ENCODE measurements at regions not wholly inside any gene's neighbourhood (a gene's known extent, or its start where the extent isn't known, plus 50 kb on each side); places are given as distances from the start of the nearest gene placed in this dataset.
"Not testable (repeated sequence)": the region's sequence is repeated elsewhere in the genome, so short reads cannot be mapped to it uniquely, and the experiment has no call there.

GRCh38 chrX:140214518-140214917 lies 249.2 kb upstream of the CXorf66 start:
- H3K4me3 ChIP-seq (replicated peaks in 1 of 3; ENCODE audit: insufficient read depth in 1 of 3, low read depth in 1 of 3, low read length in 3 of 3); DNase-seq (ENCODE audit: low read depth, low spot score); H3K9ac ChIP-seq (replicated peaks; ENCODE audit: extremely low read depth, insufficient read depth, low read length); POLR2A ChIA-PET; intact Hi-C loops (cut with micrococcal nuclease); H4K20me1 ChIP-seq (replicated peaks; ENCODE audit: control insufficient read depth, extremely low read depth, insufficient read depth, low read length); H3K9me3 ChIP-seq (replicated peaks; ENCODE audit: control insufficient read depth, insufficient read depth, low read length); H3K4me1 ChIP-seq (ENCODE audit: control insufficient read depth, extremely low read depth, insufficient read depth, low read length); H3K9me1 ChIP-seq (replicated peaks; ENCODE audit: control insufficient read depth, extremely low read depth, insufficient read depth, low read length); H3K27me3 ChIP-seq (ENCODE audit: control insufficient read depth in 2 of 2, insufficient read depth in 2 of 2, low read length in 2 of 2); H2AFZ ChIP-seq (ENCODE audit: low read depth, low read length); dilution Hi-C loops (cut with MboI; ENCODE audit: extremely low pct_ligation_motif_present, low sequenced_read_pairs); H3K36me3 ChIP-seq (ENCODE audit: control insufficient read depth in 2 of 2, extremely low read depth in 1 of 2, insufficient read depth in 2 of 2, low read length in 2 of 2); FAIRE-seq; H3K4me2 ChIP-seq (ENCODE audit: insufficient read depth, low read length); CTCF ChIA-PET; H3K79me2 ChIP-seq (ENCODE audit: control insufficient read depth, insufficient read depth, low read length); BruUV-seq (replicated peaks); H3K27ac ChIP-seq (ENCODE audit: insufficient read depth, low read depth, low read length): not testable (repeated sequence)

- dilution Hi-C loops (cut with MboI; ENCODE audit: extremely low pct_ligation_motif_present, low sequenced_read_pairs), result no loop called here
- intact Hi-C loops (cut with micrococcal nuclease), result no loop called here
- no peaks in the 10 kb centered on the region for H3K9me3 ChIP-seq (replicated peaks; ENCODE audit: control insufficient read depth, insufficient read depth, low read length)
- ChIA-PET POLR2A (no interaction called here), CTCF (no interaction called here)
- H3K9ac ChIP-seq (replicated peaks; ENCODE audit: extremely low read depth, insufficient read depth, low read length), result no peak overlapping the region
- no peak overlapping the region for H2AFZ ChIP-seq (ENCODE audit: low read depth, low read length)
- no peak overlapping the region for H3K4me3 ChIP-seq (replicated peaks in 1 of 3; ENCODE audit: insufficient read depth in 1 of 3, low read depth in 1 of 3, low read length in 3 of 3)
- BruUV-seq (replicated peaks), result no TSS peak
- DNase-seq (ENCODE audit: low read depth, low spot score) (no peak), FAIRE-seq (no peak)
- TF ChIP-seq MAX (IDR thresholded peaks at IDR 0.05; ENCODE audit: insufficient read depth, insufficient read length) (no peak), GATA2 (IDR thresholded peaks at IDR 0.05; ENCODE audit: insufficient read depth, insufficient read length, low read depth, low read length) (no peak), CTCF (IDR thresholded peaks at IDR 0.05; ENCODE audit: extremely low read depth in 1 of 2, insufficient read depth in 1 of 2, low read depth in 1 of 2, low read length in 2 of 2) (no peak), POLR2A (IDR thresholded peaks at IDR 0.05; ENCODE audit: low read depth, low read length) (no peak), POLR2AphosphoS5 (IDR thresholded peaks at IDR 0.05; ENCODE audit: insufficient read depth, low read depth, low read length) (no peak), MYC (IDR thresholded peaks at IDR 0.05; ENCODE audit: low read depth, low read length) (no peak), FOS (IDR thresholded peaks at IDR 0.05; ENCODE audit: borderline replicate concordance, insufficient read depth, low read length) (no peak), EZH2 (IDR thresholded peaks at IDR 0.05; ENCODE audit: borderline replicate concordance, low read depth, low read length, severe bottlenecking) (no peak), JUN (IDR thresholded peaks at IDR 0.05; ENCODE audit: borderline replicate concordance, insufficient read depth, insufficient read length, low read depth) (no peak)
- H3K27me3 ChIP-seq (ENCODE audit: control insufficient read depth in 2 of 2, insufficient read depth in 2 of 2, low read length in 2 of 2), result no peaks in the 10 kb centered on the region
- H3K79me2 ChIP-seq (ENCODE audit: control insufficient read depth, insufficient read depth, low read length), result no peaks in the 10 kb centered on the region
- H3K9me1 ChIP-seq (replicated peaks; ENCODE audit: control insufficient read depth, extremely low read depth, insufficient read depth, low read length), result no peaks in the 10 kb centered on the region
- no peaks in the 10 kb centered on the region for H3K4me1 ChIP-seq (ENCODE audit: control insufficient read depth, extremely low read depth, insufficient read depth, low read length)
- H3K36me3 ChIP-seq (ENCODE audit: control insufficient read depth in 2 of 2, extremely low read depth in 1 of 2, insufficient read depth in 2 of 2, low read length in 2 of 2), result no peaks in the 10 kb centered on the region
- no peak overlapping the region for H3K4me2 ChIP-seq (ENCODE audit: insufficient read depth, low read length)
- no peaks in the 10 kb centered on the region for H4K20me1 ChIP-seq (replicated peaks; ENCODE audit: control insufficient read depth, extremely low read depth, insufficient read depth, low read length)
- no peak overlapping the region for H3K27ac ChIP-seq (ENCODE audit: insufficient read depth, low read depth, low read length)
Observed at GRCh38 chrX:140206657-140207056, 241.3 kb upstream of the CXorf66 start.

Measured in endothelial cell of umbilical vein (primary cell).